GM10266 (cell line): ENCODE measurements at regions not wholly inside any gene's neighbourhood (a gene's known extent, or its start where the extent isn't known, plus 50 kb on each side); places are given as distances from the start of the nearest gene placed in this dataset.
"Not testable (repeated sequence)": the region's sequence is repeated elsewhere in the genome, so short reads cannot be mapped to it uniquely, and the experiment has no call there.

Experiments used
- DNase-seq: peaks from one replicate; pipeline ENCODE4 v3.0.0; 2012; ENCODE audit errors: extremely low spot score
- TF ChIP-seq, protein P1 (sequence below): IDR thresholded peaks from 2 replicates; pipeline ENCODE4 v1.5.1; 2012; ENCODE audit warnings: mild to moderate bottlenecking, low read depth; ENCODE audit not compliant: control insufficient read depth, insufficient read depth; ENCODE audit errors: missing control alignments

DNA sequence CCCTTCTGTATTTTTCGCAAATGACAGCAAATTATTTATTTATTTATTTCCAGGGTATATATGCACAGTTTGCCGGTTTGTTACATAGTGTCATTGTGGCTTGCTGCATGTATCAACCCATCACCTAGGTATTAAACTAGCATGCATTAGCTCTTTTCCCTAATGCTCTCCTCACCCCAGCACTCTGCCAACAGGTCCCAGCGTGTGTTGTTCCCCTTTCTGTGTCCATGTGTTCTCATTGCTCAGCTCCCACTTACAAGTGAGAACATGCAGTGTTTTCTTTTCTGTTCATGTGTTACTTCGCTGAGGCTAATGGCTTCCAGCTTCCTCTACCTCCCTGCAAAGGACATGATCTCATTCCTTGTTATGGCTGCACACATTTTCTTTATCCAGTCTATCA lies 592.3 kb downstream of the TRIB2 start:
- TF ChIP-seq, protein P1, sequence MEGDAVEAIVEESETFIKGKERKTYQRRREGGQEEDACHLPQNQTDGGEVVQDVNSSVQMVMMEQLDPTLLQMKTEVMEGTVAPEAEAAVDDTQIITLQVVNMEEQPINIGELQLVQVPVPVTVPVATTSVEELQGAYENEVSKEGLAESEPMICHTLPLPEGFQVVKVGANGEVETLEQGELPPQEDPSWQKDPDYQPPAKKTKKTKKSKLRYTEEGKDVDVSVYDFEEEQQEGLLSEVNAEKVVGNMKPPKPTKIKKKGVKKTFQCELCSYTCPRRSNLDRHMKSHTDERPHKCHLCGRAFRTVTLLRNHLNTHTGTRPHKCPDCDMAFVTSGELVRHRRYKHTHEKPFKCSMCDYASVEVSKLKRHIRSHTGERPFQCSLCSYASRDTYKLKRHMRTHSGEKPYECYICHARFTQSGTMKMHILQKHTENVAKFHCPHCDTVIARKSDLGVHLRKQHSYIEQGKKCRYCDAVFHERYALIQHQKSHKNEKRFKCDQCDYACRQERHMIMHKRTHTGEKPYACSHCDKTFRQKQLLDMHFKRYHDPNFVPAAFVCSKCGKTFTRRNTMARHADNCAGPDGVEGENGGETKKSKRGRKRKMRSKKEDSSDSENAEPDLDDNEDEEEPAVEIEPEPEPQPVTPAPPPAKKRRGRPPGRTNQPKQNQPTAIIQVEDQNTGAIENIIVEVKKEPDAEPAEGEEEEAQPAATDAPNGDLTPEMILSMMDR: no peak
- no peak for DNase-seq

DNA sequence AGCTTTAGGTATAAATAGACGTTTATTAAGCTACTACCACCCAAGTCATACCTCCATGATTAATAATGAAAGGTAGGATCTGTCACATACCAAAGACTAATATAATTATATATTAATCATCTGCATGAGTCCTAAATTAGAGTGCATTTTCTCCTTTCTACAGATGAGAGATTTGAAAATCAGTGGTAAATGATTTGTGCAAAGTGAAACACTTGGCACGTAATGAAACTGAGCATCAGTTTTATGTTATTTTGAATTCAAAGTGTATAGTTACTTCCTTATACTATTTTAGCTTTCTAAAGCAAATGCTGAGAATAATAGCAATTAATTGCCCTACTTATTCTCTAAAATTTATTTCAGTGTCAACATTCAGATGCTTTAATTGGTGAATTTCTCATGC lies 615.3 kb downstream of the TRIB2 start:
- no peak for DNase-seq

DNA sequence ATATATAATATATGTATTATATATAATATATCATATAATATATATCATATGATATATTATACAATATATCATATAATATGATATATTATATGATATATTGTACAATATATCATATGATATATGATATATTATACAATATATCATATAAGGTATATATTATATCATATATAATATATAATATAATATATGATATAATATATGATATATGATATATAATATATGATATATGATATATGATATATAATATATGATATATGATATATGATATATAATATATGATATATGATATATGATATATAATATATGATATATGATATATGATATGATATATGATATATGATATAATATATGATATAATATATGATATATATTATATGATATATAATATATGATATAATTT lies 617.3 kb downstream of the TRIB2 start:
- DNase-seq: not testable (repeated sequence)

More for the DNA sequence above, 615.3 kb downstream of the TRIB2 start:
- TF ChIP-seq, protein P1: no peak

DNA sequence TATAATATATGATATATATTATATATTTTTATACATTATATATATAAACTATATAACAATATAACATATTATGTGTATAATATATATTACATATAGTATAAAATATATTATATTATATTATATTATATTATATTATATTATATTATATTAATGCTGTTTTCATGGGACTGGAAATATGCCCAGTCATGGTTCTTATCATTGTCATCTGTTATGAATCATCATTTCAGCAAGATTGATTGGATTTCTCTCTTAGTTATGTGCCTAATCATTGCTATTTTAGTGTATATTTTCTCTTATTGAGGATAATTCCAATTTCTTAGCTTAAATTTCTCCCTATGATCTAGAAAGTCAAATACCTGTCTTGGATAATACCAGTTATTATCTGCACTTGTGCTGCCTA lies 617.8 kb downstream of the TRIB2 start:
- no peak for DNase-seq
- TF ChIP-seq, protein P1: no peak

DNA sequence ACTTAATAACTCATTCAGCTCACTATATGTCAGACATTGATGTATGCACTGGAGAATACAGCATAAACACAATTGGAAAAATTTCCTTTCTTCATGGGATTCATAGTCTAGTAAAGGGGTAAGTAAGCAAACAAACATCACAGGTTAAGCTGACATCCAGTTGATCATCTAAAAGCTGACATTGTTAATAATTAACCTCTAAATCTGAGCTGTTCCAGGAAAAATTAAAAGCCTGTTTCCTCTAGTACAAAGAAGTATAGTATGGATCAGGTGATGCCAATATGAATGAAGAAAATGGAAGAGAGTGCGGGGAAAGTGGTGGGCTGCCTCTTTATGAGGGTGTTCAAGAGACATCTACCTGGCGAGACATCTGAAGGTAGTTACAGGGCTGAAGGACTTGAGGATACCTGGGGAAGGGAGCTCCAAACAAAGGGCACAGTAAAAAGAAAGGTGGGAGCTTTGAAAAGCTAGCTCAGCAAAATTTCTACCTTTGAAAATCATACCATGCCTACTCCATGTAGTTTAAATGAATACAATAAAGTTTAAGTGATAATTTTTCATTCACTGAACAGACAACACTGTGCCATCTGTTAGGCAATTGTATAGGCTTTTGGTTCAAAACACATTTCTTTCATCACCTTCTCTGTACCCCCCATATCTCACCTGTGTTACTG lies 619.3 kb downstream of the TRIB2 start:
- no peak for DNase-seq
- TF ChIP-seq, protein P1: no peak

DNA sequence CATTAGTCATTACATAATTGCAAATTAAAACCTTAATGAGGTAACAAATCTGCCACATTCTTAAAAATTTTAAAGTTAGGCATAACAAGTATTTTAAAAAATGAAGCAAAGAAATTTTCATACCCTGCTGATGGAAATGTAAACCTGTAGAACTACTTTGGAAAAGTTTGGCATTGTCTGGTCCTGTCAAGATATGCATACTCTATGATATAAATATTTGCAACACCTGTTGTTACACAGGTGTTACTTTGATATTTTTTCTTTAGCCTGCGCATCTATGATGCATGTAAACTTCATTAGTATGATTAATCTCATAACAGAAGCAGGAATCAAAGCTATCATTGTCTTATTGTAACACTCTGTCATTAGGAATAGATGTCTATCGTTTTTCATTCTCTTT lies 634.3 kb downstream of the TRIB2 start:
- TF ChIP-seq, protein P1: no peak
- DNase-seq: no peak

DNA sequence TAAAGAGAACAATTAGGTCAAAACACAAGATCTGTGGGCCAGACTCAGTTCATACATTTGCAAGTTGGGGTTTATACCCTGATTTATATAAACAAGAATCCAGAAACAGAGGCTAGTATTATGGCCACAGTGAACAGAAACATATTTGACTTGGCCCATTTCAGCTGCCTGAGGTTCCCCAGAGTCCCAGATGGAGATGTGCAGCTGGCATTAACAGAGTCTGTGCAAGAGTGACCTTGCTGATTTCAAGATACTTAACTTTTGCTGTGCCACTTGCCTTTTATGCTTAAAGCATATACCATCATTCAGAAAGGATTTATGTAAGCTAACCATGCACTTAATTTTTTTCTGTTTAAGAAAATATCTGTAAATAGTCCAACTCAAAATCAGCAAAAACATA lies 636.3 kb downstream of the TRIB2 start:
- no peak for DNase-seq
- TF ChIP-seq, protein P1: no peak

DNA sequence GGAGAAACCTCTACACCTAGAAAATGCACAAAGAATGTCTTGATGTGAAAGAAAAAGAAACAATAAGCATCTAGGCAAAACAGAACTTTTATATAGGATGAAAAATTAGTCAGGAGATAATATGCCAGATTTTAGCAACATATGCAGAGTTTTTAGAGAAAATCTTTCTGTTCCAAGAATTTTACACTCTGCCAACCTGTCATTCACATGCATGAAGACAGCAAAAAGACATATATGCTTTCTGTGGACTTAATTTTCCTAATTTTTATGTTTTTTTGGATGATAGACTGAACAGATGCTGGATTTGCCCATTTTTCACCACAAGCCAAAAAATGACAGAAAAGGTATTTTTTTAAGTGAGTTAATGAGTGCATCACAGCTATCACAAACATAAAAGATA lies 637.3 kb downstream of the TRIB2 start:
- TF ChIP-seq, protein P1: no peak
- DNase-seq: no peak

DNA sequence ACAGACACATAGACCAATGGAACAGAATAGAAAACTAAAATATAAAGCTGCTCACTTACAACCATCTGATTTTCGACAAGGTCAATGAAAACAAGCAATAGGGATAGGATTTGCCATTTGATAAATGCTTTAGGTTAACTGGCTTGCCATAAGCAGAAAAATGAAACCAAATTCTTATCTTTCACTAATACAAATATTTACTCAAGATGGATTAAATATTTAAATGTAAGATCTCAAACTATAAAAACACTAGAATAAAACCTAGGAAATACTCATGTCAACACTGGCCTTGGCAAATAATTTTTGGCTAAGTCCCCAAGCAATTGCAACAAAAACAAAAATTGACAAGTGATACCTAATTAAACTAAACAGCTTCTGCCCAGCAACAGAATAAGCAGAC lies 665.2 kb downstream of the TRIB2 start:
- not testable (repeated sequence) for DNase-seq

DNA sequence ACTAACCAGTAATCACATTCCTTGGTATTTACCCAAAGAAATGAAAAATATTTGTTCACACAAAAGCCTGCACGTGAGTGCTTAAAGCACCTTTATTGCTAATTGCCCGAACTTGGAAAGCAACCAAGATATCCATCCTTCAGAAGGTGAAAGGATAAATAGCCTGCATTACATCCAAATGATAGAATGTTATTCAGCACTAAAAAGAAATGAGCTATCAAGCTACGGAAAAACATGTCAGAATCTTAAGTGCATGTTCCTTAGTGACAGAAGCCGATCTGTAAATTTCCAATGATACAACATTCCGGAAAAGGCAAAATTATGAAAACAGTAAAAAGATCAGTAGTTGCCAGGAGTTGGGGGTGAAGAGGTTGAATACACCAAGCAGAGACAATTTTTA lies 672.4 kb downstream of the TRIB2 start:
- not testable (repeated sequence) for DNase-seq
